Activated CD4-positive, CD25-positive, alpha-beta regulatory T cell treated with anti-CD3 and anti-CD28 coated beads, Interleukin-2, amount 50 U/mL, for 16 hours (primary cell): ENCODE measurements at regions not wholly inside any gene's neighbourhood (a gene's known extent, or its start where the extent isn't known, plus 50 kb on each side); places are given as distances from the start of the nearest gene placed in this dataset.

ENCODE experiments used
- DNase-seq: peaks from one replicate; pipeline ENCODE4 v3.0.0-alpha.2; 2020; ENCODE audit warnings: low read depth, low spot score

GRCh38 chr12:69061574-69061973 lies 128.6 kb upstream of the CPM start:
- DNase-seq = no peak

DNA sequence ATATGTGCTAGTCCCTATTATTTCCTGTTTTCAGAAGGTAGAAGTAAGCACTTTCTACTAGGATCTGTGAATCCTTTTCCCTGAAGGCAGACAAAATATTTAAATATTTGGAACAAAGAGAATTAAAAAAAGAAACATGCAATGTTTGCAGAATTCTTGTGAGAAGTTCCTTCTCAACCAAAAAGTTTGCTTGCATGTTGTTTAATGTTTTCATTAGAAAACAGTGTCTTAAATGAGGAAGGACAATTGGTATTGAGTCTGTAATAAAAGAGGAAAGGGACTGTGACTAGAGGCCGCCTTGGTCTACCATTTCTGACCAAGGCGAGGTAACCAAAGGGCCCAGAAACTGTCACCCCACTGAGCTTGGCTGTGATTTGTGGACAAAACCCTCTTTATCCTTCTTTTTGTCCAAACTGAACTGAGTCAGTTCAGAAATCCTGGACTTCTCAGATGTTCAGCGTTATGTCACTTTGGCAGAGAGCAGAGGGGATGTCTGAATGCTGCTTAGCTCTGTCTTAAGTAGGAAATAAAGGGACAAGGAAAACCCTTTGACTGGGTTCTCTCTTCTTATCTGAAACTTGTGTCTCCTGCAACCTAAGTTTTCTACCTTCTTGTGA lies 129.8 kb upstream of the CPM start:
- no peak for DNase-seq

DNA sequence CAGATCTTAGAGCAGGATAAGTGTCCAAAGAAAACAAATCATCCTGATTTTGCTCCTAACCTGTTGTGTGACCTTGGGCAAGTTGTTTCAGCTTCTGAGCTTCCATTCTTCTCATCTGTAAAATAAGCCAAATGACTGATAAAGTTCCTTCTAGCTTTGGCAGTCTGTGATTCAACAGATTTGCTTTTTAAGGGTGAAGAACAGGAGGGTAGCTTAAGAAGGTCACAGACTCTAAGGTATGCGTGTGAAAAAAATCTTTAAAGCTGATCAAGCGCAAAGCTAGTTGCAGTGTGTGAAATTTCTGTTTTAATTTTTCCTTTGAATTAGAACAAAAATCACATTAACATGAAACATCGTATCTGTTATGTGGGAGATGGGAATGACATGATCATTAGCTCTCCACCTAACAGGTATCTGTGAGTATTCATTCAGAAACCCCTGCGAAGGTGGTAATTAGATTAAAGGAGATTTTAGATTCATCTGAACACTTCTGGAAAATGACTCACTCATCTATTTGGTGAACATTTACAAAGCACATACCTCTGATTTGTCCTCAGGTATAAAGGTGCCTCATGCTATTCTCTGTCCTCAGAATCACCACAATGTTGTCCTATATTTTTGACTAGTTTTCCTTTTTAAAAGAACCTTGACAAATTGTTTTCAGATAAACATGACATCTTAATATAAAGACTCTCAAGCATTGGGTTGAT lies 131.9 kb upstream of the CPM start:
- DNase-seq = no peak

- no peak for DNase-seq
These were observed 132.8 kb upstream of the CPM start for GRCh38 chr12:69065775-69066174.

DNA sequence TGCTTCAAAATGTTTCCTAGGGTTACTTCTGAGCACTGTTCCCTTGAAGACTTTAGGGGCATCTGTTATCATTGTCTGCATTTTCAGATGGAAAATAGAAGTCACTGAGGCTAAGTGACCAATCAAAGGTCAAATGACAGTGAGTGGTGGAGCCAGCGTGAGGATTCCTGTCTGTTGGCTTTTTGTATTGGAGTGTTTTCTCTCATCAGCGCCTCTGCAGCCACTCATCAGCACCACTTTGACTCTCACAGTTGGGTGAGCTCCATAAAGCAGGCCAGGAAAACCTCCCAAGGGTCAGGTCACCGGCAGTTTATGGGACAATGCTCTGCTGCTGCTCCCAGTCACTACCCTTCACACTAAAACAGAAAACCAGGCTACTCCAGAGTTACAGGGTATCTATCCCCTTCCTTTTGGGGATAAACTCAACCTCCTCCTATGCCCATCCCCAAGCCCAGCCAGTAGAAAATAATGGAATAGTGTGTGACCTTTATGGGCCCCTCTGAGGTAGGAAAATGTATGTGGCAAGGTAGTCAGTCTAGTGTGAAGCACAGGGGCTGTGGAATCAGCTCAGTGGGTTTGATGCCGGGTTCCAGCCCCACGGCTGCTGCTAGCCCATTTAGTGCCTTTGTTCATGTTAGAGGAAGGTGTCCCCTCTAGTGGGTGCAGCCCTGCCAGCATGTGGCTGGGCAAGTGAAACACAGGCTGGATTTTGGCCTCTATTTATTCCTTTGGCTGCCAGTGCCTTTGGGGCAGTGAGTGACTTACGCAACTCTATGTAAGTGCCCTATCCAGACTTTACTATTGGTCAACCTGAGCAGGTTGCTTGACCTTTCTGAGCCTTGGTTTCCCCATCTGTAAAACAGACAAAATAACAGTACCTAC lies 133.8 kb upstream of the CPM start:
- no peak for DNase-seq

GRCh38 chr12:69067713-69068112 lies 134.7 kb upstream of the CPM start:
- no peak for DNase-seq

DNA sequence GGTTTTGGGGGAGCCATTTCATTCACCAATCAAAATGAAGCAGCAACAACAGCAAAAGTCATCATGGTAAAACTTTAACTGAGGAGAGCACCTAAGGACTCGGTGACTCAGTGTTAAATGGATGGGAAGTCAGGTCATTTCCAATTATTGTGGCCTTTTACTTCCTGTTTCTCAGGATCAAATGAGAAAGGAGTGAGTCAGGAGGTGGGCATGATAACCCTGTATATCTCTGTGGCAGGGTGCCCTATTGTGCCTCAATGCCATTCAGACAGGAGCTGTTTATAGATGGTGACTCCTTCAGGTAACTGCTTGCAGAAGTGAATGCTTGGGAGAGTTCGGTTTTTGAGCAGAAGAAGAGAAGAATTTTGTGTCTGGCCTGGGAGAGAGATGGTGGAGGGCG lies 135.5 kb upstream of the CPM start:
- DNase-seq = no peak

DNA sequence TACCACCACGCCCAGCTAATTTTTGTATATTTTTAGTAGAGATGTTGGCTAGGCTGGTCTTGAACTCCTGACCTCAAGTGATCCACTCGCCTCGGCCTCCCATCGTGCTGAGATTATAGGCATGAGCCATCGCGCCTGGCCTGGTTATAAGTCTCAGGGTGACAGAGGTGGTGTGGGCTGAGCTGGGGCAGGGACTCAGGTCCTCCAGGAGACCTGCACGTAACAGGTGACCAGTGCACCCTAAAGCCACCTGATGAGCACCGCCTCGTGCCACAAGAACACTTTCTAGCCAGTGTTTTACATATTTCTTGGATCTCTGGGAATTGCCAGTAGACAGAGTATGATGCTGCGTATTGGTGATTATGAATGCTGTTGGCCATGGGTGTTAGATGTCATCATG lies 136.5 kb upstream of the CPM start:
- no peak for DNase-seq

DNA sequence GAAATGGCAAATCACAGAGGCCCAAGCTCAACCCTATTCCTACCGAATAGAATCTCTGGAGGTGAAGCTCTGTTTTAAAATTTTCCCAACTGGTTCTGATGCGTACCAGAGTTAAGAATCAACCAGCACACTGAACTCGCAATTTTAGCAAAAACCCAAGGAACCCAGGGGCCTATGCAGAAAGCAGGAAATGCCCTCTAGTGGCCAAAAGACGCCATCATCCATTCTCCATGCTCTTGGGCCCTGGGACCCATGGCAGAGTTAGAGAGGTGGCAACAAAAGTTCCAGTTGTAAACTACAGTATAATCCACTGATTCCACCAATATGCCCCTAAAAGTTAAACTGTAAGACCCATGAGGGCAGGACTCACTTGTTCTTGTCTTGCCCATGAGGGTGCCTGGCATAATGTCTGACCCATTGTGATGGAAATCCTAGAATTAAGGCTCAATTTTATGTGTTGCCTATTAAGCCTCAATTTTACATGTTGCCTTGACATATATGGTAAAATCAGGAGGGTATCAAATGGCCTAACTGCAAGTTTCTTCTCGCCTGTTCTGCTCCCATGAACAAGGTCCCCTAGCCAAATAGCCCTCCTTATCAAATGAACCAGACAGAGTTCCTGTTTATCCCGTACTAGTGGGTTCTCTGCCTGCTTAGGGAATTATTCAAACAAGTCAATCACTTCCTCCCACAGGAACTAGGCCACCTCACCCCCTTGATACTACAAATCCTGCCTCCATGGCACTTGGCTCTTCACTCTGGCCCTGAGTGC lies 137.5 kb upstream of the CPM start:
- peak; percentile 31 for DNase-seq

DNA sequence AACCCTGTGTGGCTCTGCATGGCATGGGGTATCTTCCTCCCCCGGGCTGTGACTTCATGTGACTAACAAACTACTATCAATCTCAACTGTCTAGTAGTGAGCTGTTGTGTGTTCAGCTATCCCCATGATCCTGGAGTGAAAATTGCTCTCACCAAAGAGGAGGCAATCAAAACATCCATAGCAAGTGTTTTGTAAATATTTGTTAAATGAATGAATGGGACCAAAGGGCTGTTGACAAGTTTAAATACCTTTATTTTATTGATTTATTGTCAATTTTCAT lies 138.1 kb upstream of the CPM start:
- no peak for DNase-seq

GRCh38 chr12:69073035-69073434 lies 140.1 kb upstream of the CPM start:
- no peak for DNase-seq

DNA sequence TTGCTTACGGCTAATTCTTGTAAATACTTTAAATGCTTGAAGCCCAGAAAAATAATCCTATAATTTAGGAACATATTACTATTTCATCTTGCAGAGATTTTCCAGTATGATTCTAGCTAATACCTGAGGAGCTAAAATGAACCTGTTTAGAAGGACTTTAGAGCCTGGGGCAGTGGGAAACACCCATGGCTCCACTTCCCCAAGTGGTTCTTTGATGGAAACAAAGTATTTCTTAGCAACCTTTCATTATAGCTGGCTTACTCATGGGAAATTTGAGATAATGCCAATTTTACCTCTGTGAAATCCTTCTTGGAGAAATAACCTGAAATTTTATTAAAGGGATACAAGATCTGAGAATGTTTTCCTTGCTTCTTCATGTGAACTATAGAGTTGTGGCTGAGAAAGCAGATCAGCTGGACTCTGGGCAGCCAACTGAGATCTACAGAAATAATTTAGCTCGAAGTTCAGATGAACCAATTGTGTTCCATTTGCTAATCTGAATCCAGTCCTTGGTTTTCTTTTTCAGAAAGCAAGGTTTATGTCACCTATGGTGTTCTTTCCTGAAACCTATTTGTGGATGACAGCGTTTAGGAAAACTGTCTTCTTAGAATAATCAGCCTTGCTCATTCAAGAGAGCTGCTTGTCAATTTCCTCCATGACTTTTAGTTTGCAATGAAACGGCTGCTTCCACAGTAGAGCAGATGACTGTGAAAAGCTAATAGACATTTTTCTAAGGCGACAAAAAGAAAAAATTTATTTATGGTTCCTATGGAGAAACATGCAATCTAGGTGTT lies 141.8 kb upstream of the CPM start:
- DNase-seq = no peak

DNA sequence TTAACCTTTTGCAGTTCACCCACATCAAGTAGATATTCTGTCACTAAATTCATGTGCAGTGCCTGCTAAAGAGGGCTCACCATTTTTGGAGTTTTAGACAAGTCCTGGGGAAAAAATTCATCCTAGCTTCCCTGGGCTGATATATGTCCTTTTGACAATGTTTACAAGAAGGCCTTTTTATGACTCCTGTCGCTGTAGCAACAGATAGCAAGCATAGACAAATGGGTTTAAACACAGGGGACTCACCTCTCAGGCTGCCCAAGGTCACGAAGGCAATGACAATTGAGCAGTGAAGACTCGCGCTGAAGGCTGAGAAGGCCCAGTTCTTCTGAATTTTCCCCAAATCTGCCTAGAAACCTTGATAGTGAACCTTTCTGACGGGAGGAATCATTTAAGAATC lies 150.7 kb upstream of the CPM start:
- DNase-seq = no peak

DNA sequence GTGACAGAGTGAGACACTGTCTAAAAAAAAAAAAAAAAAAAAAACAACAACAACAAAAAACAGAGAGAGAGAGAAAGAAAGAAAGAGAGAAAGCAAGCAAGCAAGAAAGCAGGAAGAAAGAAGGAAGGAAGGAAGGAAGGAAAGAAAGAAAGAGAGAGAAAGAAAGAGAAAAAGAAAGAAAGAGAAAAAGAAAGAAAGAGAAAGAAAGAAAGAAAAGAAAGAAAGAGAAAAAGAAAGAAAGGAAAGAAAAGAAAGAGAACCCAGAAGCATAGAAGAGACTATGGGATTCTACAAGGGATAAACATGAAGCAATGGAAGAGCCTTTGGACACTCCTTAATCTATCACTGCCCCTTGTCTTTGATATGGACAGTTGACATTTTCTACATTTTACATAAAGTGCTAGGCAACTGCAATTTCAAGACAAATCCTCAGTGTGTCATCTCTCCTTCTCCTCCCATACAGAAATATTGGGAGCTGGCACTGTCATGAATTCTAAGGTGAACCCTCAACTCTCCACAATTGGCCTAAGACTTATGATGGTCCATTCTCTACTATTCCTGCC lies 151.9 kb upstream of the CPM start:
- no peak for DNase-seq

- no peak for DNase-seq
These were observed 152.9 kb upstream of the CPM start for GRCh38 chr12:69085852-69086251.

GRCh38 chr12:69087986-69088385 lies 151.4 kb upstream of the CPSF6 start:
- no peak for DNase-seq

DNA sequence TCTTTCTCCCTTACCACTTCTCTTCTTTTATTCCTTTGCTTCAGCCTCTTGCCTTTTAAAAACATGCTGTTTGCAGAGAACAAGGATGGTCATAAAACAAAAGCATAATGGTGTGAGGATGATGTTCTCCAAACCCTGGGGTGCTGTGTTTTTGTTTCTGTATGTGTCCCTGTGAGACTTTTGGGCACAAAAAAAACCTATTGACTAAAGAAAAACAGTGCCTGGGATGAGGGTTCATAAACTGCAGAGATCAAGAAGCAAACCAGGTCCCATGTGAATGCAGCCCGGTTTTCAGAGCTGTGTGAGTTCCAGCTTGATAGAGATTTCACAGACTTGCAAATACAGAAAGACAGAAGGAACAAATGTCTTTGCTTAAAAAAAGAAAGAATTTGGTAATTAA lies 148.6 kb upstream of the CPSF6 start:
- no peak for DNase-seq

GRCh38 chr12:69091442-69092017 lies 147.8 kb upstream of the CPSF6 start:
- DNase-seq = no peak

- DNase-seq = no peak
These were observed 147.2 kb upstream of the CPSF6 start for GRCh38 chr12:69092137-69092536.

DNA sequence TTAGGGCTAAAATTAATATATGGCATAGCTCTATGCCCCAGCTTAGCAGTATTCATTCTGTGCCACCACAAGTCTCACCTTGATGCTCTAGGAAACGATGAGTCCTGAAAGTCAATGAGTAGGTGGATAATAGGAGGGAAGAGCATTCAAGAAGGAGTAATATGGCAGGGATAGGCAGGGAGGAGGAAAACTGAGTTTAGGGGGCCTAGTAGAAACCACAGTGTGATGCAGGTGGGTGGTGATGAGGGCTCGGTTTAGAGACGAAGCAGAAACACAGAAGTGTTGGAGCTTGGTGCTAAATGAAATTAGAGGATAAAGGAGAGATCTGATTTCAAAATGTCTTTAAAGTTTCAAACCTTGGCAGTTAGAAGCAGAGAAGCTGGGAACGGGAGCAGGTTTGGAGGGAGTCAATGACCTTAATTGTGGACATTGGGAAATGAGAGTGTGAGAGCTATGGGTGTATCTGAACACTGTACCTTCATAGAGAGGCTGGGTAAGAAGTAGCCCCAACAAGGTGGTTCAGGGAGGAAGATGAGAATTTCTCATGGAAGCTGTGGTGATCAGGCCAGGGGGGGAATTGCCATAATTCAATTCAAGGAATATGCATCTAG lies 144.7 kb upstream of the CPSF6 start:
- DNase-seq = no peak
